MCF 10A (cell line): ENCODE measurements at regions not wholly inside any gene's neighbourhood (a gene's known extent, or its start where the extent isn't known, plus 50 kb on each side); places are given as distances from the start of the nearest gene placed in this dataset.

ENCODE experiments used
- BruUV-seq: library from RNA; stranded (reverse); fragments of 400-500 nt; replicated peaks from 2 replicates; lab custom pipeline; 2021; lab: Mats Ljungman, UMichigan
- CTCF ChIA-PET: fragments of 300-600 bp; sonication (Branson Sonifier 250); formaldehyde crosslinking; extraction: SDS; loops from one replicate; lab custom pipeline; 2021; ENCODE audit warnings: antibody characterized with exemption, inconsistent platforms; lab: Yijun Ruan, JAX
- POLR2A ChIA-PET: fragments of 300-600, 350-650 bp; sonication (Branson Sonifier 250); formaldehyde crosslinking; extraction: SDS; loops from one replicate; lab custom pipeline; 2020; ENCODE audit warnings: antibody characterized with exemption, inconsistent platforms; lab: Yijun Ruan, JAX
- DNase-seq: peaks from one replicate; pipeline ENCODE4 v3.0.0-alpha.2; 2018; ENCODE audit not compliant: unreplicated experiment
- H3K27ac Mint-ChIP-seq: one replicate; pipeline ENCODE4 v1.8.0; 2022; ENCODE audit warnings: mild to moderate bottlenecking, low read depth, mixed read lengths; ENCODE audit not compliant: unreplicated experiment
- H3K27me3 Mint-ChIP-seq: one replicate; pipeline ENCODE4 v1.8.0; 2022; ENCODE audit warnings: mixed read lengths; ENCODE audit not compliant: insufficient read depth, unreplicated experiment
- H3K36me3 Mint-ChIP-seq: one replicate; pipeline ENCODE4 v1.8.0; 2022; ENCODE audit warnings: mild to moderate bottlenecking, moderate library complexity, mixed read lengths; ENCODE audit not compliant: insufficient read depth, unreplicated experiment
- H3K4me1 Mint-ChIP-seq: one replicate; pipeline ENCODE4 v1.8.0; 2022; ENCODE audit warnings: mixed read lengths; ENCODE audit not compliant: insufficient read depth, unreplicated experiment
- H3K4me3 Mint-ChIP-seq: one replicate; pipeline ENCODE4 v1.8.0; 2022; ENCODE audit warnings: mild to moderate bottlenecking, moderate library complexity, mixed read lengths; ENCODE audit not compliant: unreplicated experiment
- H3K9me3 Mint-ChIP-seq: one replicate; pipeline ENCODE4 v1.8.0; 2022; ENCODE audit warnings: mixed read lengths; ENCODE audit not compliant: unreplicated experiment
- CTCF ChIP-seq: fragments of 200-600 bp; IDR thresholded peaks from one replicate; pipeline ENCODE4 v1.8.0; 2022; ENCODE audit warnings: antibody characterized with exemption, mild to moderate bottlenecking; ENCODE audit not compliant: unreplicated experiment
- intact Hi-C: fragments of 100-400 bp; cut with micrococcal nuclease; formaldehyde crosslinking; loops from 2 replicates; pipeline ENCODE4 v1.14.1; 2022

- TF ChIP-seq CTCF: no peak
These were observed 250.9 kb downstream of the PTEN start for GRCh38 chr10:88114368-88114767.

DNA sequence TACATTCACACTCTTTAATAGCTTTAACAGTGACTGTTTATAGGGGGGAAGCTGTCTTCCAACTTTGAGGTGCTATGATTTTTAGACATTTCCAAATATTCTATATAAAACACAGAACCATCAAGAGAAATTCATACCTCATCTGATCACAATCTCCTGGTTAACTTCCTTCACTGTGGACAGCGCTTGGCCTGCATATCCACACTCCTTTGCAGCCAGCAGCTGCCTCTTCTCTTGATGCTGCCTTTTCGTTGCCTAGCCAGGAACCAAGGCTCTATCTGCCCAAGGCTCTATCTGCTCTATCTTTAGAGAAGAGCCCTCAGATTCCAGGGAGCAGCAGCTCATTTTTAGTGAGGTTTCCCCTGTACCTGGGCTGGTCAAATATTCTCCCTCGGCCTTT lies 252.0 kb downstream of the PTEN start:
- H3K27me3 Mint-ChIP-seq: no peaks in the 10 kb centered on the region
- H3K36me3 Mint-ChIP-seq: no peaks in the 10 kb centered on the region
- no TSS peak for BruUV-seq
- no peak overlapping the region for H3K4me3 Mint-ChIP-seq
- POLR2A ChIA-PET: no interaction called here
- H3K27ac Mint-ChIP-seq: no peak overlapping the region
- no peak for DNase-seq
- CTCF ChIA-PET: no interaction called here
- intact Hi-C loops: loop anchor here (1.0 kb wide), 1 partner anchor 251 kb away; no protein-coding TSS in a partner anchor
- TF ChIP-seq CTCF: no peak
- H3K9me3 Mint-ChIP-seq: no peaks in the 10 kb centered on the region
- peaks cover 3% of the 10 kb centered on the region for H3K4me1 Mint-ChIP-seq

More at GRCh38 chr10:88114368-88114767, 250.9 kb downstream of the PTEN start:
- no peaks in the 10 kb centered on the region for H3K36me3 Mint-ChIP-seq
- no peak overlapping the region for H3K27ac Mint-ChIP-seq
- H3K9me3 Mint-ChIP-seq: peaks cover 5% of the 10 kb centered on the region
- peak; percentile 50 for DNase-seq
- intact Hi-C loops: no loop called here
- CTCF ChIA-PET: interaction anchor here (0.6 to 0.7 kb wide), 5 partner anchors 15 to 288 kb away, joined by 3 to 6 read pairs (median 3); no protein-coding TSS in a partner anchor
- H3K4me1 Mint-ChIP-seq: peaks cover 11% of the 10 kb centered on the region
- no TSS peak for BruUV-seq
- POLR2A ChIA-PET: interaction anchor here (0.8 kb wide), 1 partner anchor 38 kb away, joined by 3 read pairs; no protein-coding TSS in a partner anchor
- H3K4me3 Mint-ChIP-seq: no peak overlapping the region
- H3K27me3 Mint-ChIP-seq: no peaks in the 10 kb centered on the region

- peak; percentile 36 for DNase-seq
- no peaks in the 10 kb centered on the region for H3K27me3 Mint-ChIP-seq
- no peak for TF ChIP-seq CTCF
- H3K36me3 Mint-ChIP-seq: no peaks in the 10 kb centered on the region
- H3K9me3 Mint-ChIP-seq: no peaks in the 10 kb centered on the region
- intact Hi-C loops: loop anchor here (1.0 kb wide), 1 partner anchor 252 kb away; no protein-coding TSS in a partner anchor
- no peak overlapping the region for H3K27ac Mint-ChIP-seq
- no peaks in the 10 kb centered on the region for H3K4me1 Mint-ChIP-seq
- H3K4me3 Mint-ChIP-seq: no peak overlapping the region
- BruUV-seq: no TSS peak
- POLR2A ChIA-PET: no interaction called here
- CTCF ChIA-PET: interaction anchor here (1.1 kb wide), 1 partner anchor 14 kb away, joined by 3 read pairs; no protein-coding TSS in a partner anchor
These were observed 252.5 kb downstream of the PTEN start for GRCh38 chr10:88115968-88116367.

- POLR2A ChIA-PET: no interaction called here
- intact Hi-C loops: no loop called here
- no peaks in the 10 kb centered on the region for H3K9me3 Mint-ChIP-seq
- no peaks in the 10 kb centered on the region for H3K36me3 Mint-ChIP-seq
- no peaks in the 10 kb centered on the region for H3K4me1 Mint-ChIP-seq
- no TSS peak for BruUV-seq
- no peak overlapping the region for H3K4me3 Mint-ChIP-seq
- DNase-seq: no peak
- no peaks in the 10 kb centered on the region for H3K27me3 Mint-ChIP-seq
- CTCF ChIA-PET: interaction anchor here (1.1 kb wide), 1 partner anchor 14 kb away, joined by 3 read pairs; no protein-coding TSS in a partner anchor
- no peak overlapping the region for H3K27ac Mint-ChIP-seq
- no peak for TF ChIP-seq CTCF
These were observed 253.1 kb downstream of the PTEN start for GRCh38 chr10:88116481-88116880.
